ENCODE measurements at regions not wholly inside any gene's neighbourhood (a gene's known extent, or its start where the extent isn't known, plus 50 kb on each side); places are given as distances from the start of the nearest gene placed in this dataset.

GRCh38 chr6:14488180-14488579 lies 370.6 kb downstream of the CD83 start:
- H3K9me3 Mint-ChIP-seq: no peaks in the 10 kb centered on the region
- no peak for ATAC-seq
- no peaks in the 10 kb centered on the region for H3K27me3 Mint-ChIP-seq
- H3K27ac Mint-ChIP-seq: no peak overlapping the region
- no peaks in the 10 kb centered on the region for H3K4me1 Mint-ChIP-seq
- no peak for DNase-seq
- H3K4me3 Mint-ChIP-seq: no peak overlapping the region

- Mint-ChIP-seq H3K4me3 (no peak overlapping the region), H3K27me3 (no peaks in the 10 kb centered on the region), H3K9me3 (no peaks in the 10 kb centered on the region), H3K4me1 (no peaks in the 10 kb centered on the region), H3K27ac (peak overlapping the region in 1 of 2 donors; percentile 75)
- ATAC-seq (no peak), DNase-seq (no peak)
Measured at GRCh38 chr6:14489445-14489844, 371.9 kb downstream of the CD83 start.

- DNase-seq: no peak
- Mint-ChIP-seq H3K4me3 (no peak overlapping the region), H3K9me3 (peaks cover 0 to 18% of the 10 kb centered on the region in 2 donors), H3K4me1 (no peaks in the 10 kb centered on the region), H3K27ac (no peak overlapping the region), H3K27me3 (no peaks in the 10 kb centered on the region)
- ATAC-seq: no peak
Measured at GRCh38 chr6:14498748-14499147, 381.2 kb downstream of the CD83 start.

- no peak for ATAC-seq
- H3K27ac Mint-ChIP-seq: no peak overlapping the region
- DNase-seq: no peak
- no peak overlapping the region for H3K4me3 Mint-ChIP-seq
- H3K27me3 Mint-ChIP-seq: no peaks in the 10 kb centered on the region
- no peaks in the 10 kb centered on the region for H3K4me1 Mint-ChIP-seq
- peaks cover 0 to 18% of the 10 kb centered on the region in 2 donors for H3K9me3 Mint-ChIP-seq
Measured at GRCh38 chr6:14499309-14499708, 381.7 kb downstream of the CD83 start.

GRCh38 chr6:14499841-14500240 lies 382.3 kb downstream of the CD83 start:
- H3K27me3 Mint-ChIP-seq: no peaks in the 10 kb centered on the region
- ATAC-seq (no peak), DNase-seq (no peak)
- no peak overlapping the region for H3K4me3 Mint-ChIP-seq
- peaks cover 0 to 18% of the 10 kb centered on the region in 2 donors for H3K9me3 Mint-ChIP-seq
- no peaks in the 10 kb centered on the region for H3K4me1 Mint-ChIP-seq
- H3K27ac Mint-ChIP-seq: no peak overlapping the region

GRCh38 chr6:14500809-14501208 lies 383.2 kb downstream of the CD83 start:
- no peak for DNase-seq
- ATAC-seq: no peak
- H3K4me3 Mint-ChIP-seq: no peak overlapping the region
- no peaks in the 10 kb centered on the region for H3K27me3 Mint-ChIP-seq
- peaks cover 0 to 15% of the 10 kb centered on the region in 2 donors for H3K9me3 Mint-ChIP-seq
- H3K4me1 Mint-ChIP-seq: no peaks in the 10 kb centered on the region
- no peak overlapping the region for H3K27ac Mint-ChIP-seq

GRCh38 chr6:14501240-14501639 lies 383.7 kb downstream of the CD83 start:
- Mint-ChIP-seq H3K27ac (no peak overlapping the region), H3K4me1 (no peaks in the 10 kb centered on the region), H3K27me3 (no peaks in the 10 kb centered on the region), H3K9me3 (peaks cover 0 to 11% of the 10 kb centered on the region in 2 donors), H3K4me3 (no peak overlapping the region)
- ATAC-seq (no peak), DNase-seq (no peak)

- H3K27ac Mint-ChIP-seq: peak overlapping the region in 1 of 2 donors; percentile 53
- no peak for ATAC-seq
- peaks cover 5% of the 10 kb centered on the region for H3K4me1 Mint-ChIP-seq
- no peaks in the 10 kb centered on the region for H3K27me3 Mint-ChIP-seq
- peaks cover 0 to 4% of the 10 kb centered on the region in 2 donors for H3K9me3 Mint-ChIP-seq
- DNase-seq: no peak
- H3K4me3 Mint-ChIP-seq: no peak overlapping the region
Measured at GRCh38 chr6:14501914-14502313, 384.3 kb downstream of the CD83 start.

- no peaks in the 10 kb centered on the region for H3K9me3 Mint-ChIP-seq
- H3K27me3 Mint-ChIP-seq: no peaks in the 10 kb centered on the region
- H3K27ac Mint-ChIP-seq: no peak overlapping the region
- no peak for ATAC-seq
- H3K4me3 Mint-ChIP-seq: no peak overlapping the region
- peaks cover 9% of the 10 kb centered on the region for H3K4me1 Mint-ChIP-seq
- no peak for DNase-seq
Measured at GRCh38 chr6:14502551-14502950, 385.0 kb downstream of the CD83 start.

GRCh38 chr6:14505401-14505800 lies 387.8 kb downstream of the CD83 start:
- DNase-seq: no peak

GRCh38 chr6:14506656-14507246 lies 389.2 kb downstream of the CD83 start:
- no peak overlapping the region for H3K27ac Mint-ChIP-seq
- DNase-seq (no peak), ATAC-seq (no peak)
- peaks cover 9% of the 10 kb centered on the region for H3K4me1 Mint-ChIP-seq
- H3K9me3 Mint-ChIP-seq: no peaks in the 10 kb centered on the region
- H3K27me3 Mint-ChIP-seq: no peaks in the 10 kb centered on the region
- H3K4me3 Mint-ChIP-seq: no peak overlapping the region

More at GRCh38 chr6:14505401-14505800, 387.8 kb downstream of the CD83 start:
- peaks cover 9% of the 10 kb centered on the region for H3K4me1 Mint-ChIP-seq
- no peak for ATAC-seq
- H3K9me3 Mint-ChIP-seq: no peaks in the 10 kb centered on the region
- no peak overlapping the region for H3K27ac Mint-ChIP-seq
- H3K4me3 Mint-ChIP-seq: no peak overlapping the region
- no peaks in the 10 kb centered on the region for H3K27me3 Mint-ChIP-seq

- Mint-ChIP-seq H3K9me3 (no peaks in the 10 kb centered on the region), H3K27me3 (no peaks in the 10 kb centered on the region), H3K4me1 (peaks cover 9% of the 10 kb centered on the region), H3K4me3 (no peak overlapping the region), H3K27ac (no peak overlapping the region)
- DNase-seq: no peak
- ATAC-seq: no peak
Measured at GRCh38 chr6:14509120-14509519, 391.5 kb downstream of the CD83 start.

GRCh38 chr6:14510038-14510437 lies 392.5 kb downstream of the CD83 start:
- ATAC-seq: no peak
- Mint-ChIP-seq H3K4me1 (peaks cover 9% of the 10 kb centered on the region), H3K27me3 (no peaks in the 10 kb centered on the region), H3K27ac (no peak overlapping the region), H3K9me3 (no peaks in the 10 kb centered on the region), H3K4me3 (no peak overlapping the region)
- DNase-seq: no peak

- peaks cover 9% of the 10 kb centered on the region for H3K4me1 Mint-ChIP-seq
- H3K4me3 Mint-ChIP-seq: no peak overlapping the region
- H3K27ac Mint-ChIP-seq: no peak overlapping the region
- H3K27me3 Mint-ChIP-seq: no peaks in the 10 kb centered on the region
- no peak for DNase-seq
- no peaks in the 10 kb centered on the region for H3K9me3 Mint-ChIP-seq
- ATAC-seq: no peak
Measured at GRCh38 chr6:14511061-14511586, 393.6 kb downstream of the CD83 start.

- H3K4me1 Mint-ChIP-seq: peaks cover under 1% of the 10 kb centered on the region
- H3K4me3 Mint-ChIP-seq: no peak overlapping the region
- H3K27me3 Mint-ChIP-seq: no peaks in the 10 kb centered on the region
- no peaks in the 10 kb centered on the region for H3K9me3 Mint-ChIP-seq
- DNase-seq (no peak), ATAC-seq (no peak)
- peak overlapping the region in 1 of 2 donors; percentile 15 for H3K27ac Mint-ChIP-seq
Measured at GRCh38 chr6:14512246-14512645, 394.7 kb downstream of the CD83 start.

- Mint-ChIP-seq H3K4me3 (no peak overlapping the region), H3K27ac (no peak overlapping the region), H3K4me1 (no peaks in the 10 kb centered on the region), H3K27me3 (no peaks in the 10 kb centered on the region), H3K9me3 (no peaks in the 10 kb centered on the region)
- ATAC-seq: no peak
- DNase-seq: no peak
Measured at GRCh38 chr6:14513496-14514393, 396.2 kb downstream of the CD83 start.

Data from stimulated activated naive CD8-positive, alpha-beta T cell treated with anti-CD3 and anti-CD28 coated beads, Interleukin-15, amount 100 ng/mL, for 72 hours (primary cell).